K562 (cell line): ENCODE measurements at regions not wholly inside any gene's neighbourhood (a gene's known extent, or its start where the extent isn't known, plus 50 kb on each side); places are given as distances from the start of the nearest gene placed in this dataset.

Source experiments
- ATAC-seq: fragments of 200-7000 bp; cut with Tn5 transposase; 3 replicates; pipeline ENCODE4 v1.9.1; 2020; ENCODE audit warnings: moderate library complexity
- BruUV-seq: library from RNA; stranded (reverse); fragments of 400-500 nt; replicated peaks from 2 replicates; lab custom pipeline; 2021; lab: Mats Ljungman, UMichigan
- CTCF ChIA-PET: fragments of 300-600 bp; formaldehyde crosslinking; extraction: SDS; loops from one replicate; lab custom pipeline; 2021; ENCODE audit warnings: low intra/inter-chr PET ratio; lab: Yijun Ruan, JAX
- POLR2A ChIA-PET: fragments of 300-600, 350-650 bp; sonication (Branson Sonifier 250); formaldehyde crosslinking; extraction: SDS; loops from one replicate; lab custom pipeline; 2021; ENCODE audit warnings: antibody characterized with exemption, inconsistent platforms; lab: Yijun Ruan, JAX
- DNase-seq, 4 experiments: peaks; one replicate each; pipeline versions ENCODE4 v3.0.0 to v3.0.0-alpha.2; 2011 to 2018; ENCODE audit warnings: low spot score in 3 of 4, mixed read lengths in 3 of 4; ENCODE audit errors: extremely low read depth in 1 of 4
- FAIRE-seq: peaks from 2 replicates; lab custom pipeline; 2011; peaks lifted over from hg19 to GRCh38; lab: Jason Lieb, UNC
- H2AFZ ChIP-seq: 2 replicates; pipeline ENCODE4 v1.6.0; 2011; ENCODE audit warnings: low read depth, low read length, control low read depth, inconsistent platforms
- H3K27ac ChIP-seq: fragments of 200-600 bp; 3 replicates; pipeline ENCODE4 v1.8.0; 2011; ENCODE audit warnings: low read depth, mild to moderate bottlenecking, control low read depth, inconsistent platforms, low read length, moderate library complexity, mixed read lengths; ENCODE audit errors: extremely low read depth
- H3K27me3 ChIP-seq, 2 experiments: fragments of 300-600 bp in 1 of 2; 2 replicates in 1 of 2; 3 replicates in 1 of 2; pipeline versions ENCODE4 v1.6.0 to v1.8.0; 2011; ENCODE audit warnings: inconsistent platforms in 2 of 2, low read length in 2 of 2, mild to moderate bottlenecking in 1 of 2, mixed read lengths in 1 of 2, moderate library complexity in 1 of 2; ENCODE audit not compliant: control insufficient read depth in 2 of 2, insufficient read depth in 2 of 2
- H3K36me3 ChIP-seq: fragments of 300-600 bp; 3 replicates; pipeline ENCODE4 v1.8.0; 2011; ENCODE audit warnings: mild to moderate bottlenecking, low read length, inconsistent platforms; ENCODE audit not compliant: control insufficient read depth, insufficient read depth
- H3K4me1 ChIP-seq, 2 experiments: fragments of 200-600 bp in 1 of 2; replicated peaks in 1 of 2; 2 replicates in 1 of 2; 3 replicates in 1 of 2; pipeline versions ENCODE4 v1.5.1 to v1.8.0; 2011; ENCODE audit warnings: inconsistent platforms in 2 of 2, low read length in 2 of 2, mild to moderate bottlenecking in 1 of 2, mixed read lengths in 1 of 2, moderate library complexity in 1 of 2; ENCODE audit not compliant: control insufficient read depth in 2 of 2, insufficient read depth in 2 of 2
- H3K4me2 ChIP-seq: 2 replicates; pipeline ENCODE4 v1.6.1; 2011; ENCODE audit warnings: low read length, control low read depth, inconsistent platforms, mixed read lengths; ENCODE audit not compliant: insufficient read depth
- H3K4me3 ChIP-seq: fragments of 200-600 bp; sonication (generic), shearing (Covaris generic); 2 replicates; pipeline ENCODE4 v1.5.1; 2016; ENCODE audit warnings: control low read depth, inconsistent platforms
- H3K79me2 ChIP-seq: fragments of 200-600 bp; 3 replicates; pipeline ENCODE4 v1.8.0; 2011; ENCODE audit warnings: low read length, inconsistent platforms; ENCODE audit not compliant: control insufficient read depth, insufficient read depth
- H3K9ac ChIP-seq, 2 experiments: 2 replicates each; pipeline versions ENCODE4 v1.6.0 to v1.6.1; 2011; ENCODE audit warnings: low read depth in 2 of 2, low read length in 2 of 2, control low read depth in 1 of 2, inconsistent platforms in 1 of 2, mild to moderate bottlenecking in 1 of 2, mixed read lengths in 1 of 2; ENCODE audit not compliant: insufficient read depth in 1 of 2
- H3K9me1 ChIP-seq: one replicate; pipeline ENCODE4 v1.6.0; 2011; ENCODE audit warnings: inconsistent platforms, mild to moderate bottlenecking, low read length, moderate library complexity; ENCODE audit not compliant: control insufficient read depth, insufficient read depth
- H3K9me3 ChIP-seq: replicated peaks from 2 replicates; pipeline ENCODE4 v1.5.1; 2011; ENCODE audit warnings: low read depth, low read length, inconsistent platforms; ENCODE audit not compliant: control insufficient read depth, insufficient read depth
- H4K20me1 ChIP-seq: replicated peaks from 2 replicates; pipeline ENCODE4 v1.6.1; 2011; ENCODE audit warnings: low read length, inconsistent platforms, mixed read lengths; ENCODE audit not compliant: control insufficient read depth, insufficient read depth
- ASH1L ChIP-seq: fragments of 450-650 bp; IDR thresholded peaks from 2 replicates; pipeline ENCODE4 v1.6.1; 2018; ENCODE audit warnings: borderline replicate concordance, mild to moderate bottlenecking, low read depth; ENCODE audit not compliant: partially characterized antibody
- CBX3 ChIP-seq, 2 experiments: IDR thresholded peaks; 1 replicate in 1 of 2; 2 replicates in 1 of 2; pipeline ENCODE4 v1.6.1; 2012; ENCODE audit warnings: inconsistent platforms in 2 of 2, low read length in 2 of 2, borderline replicate concordance in 1 of 2, control low read depth in 1 of 2
- GABPB2 ChIP-seq: fragments of 250-450 bp; sonication (Bioruptor Pico); conservative IDR thresholded peaks from 2 replicates; pipeline ENCODE4 v1.5.1; 2021; ENCODE audit warnings: mild to moderate bottlenecking
- KAT7 ChIP-seq: sonication (generic); formaldehyde crosslinking; IDR thresholded peaks from 2 replicates; pipeline ENCODE4 v1.8.0; 2022; ENCODE audit warnings: missing genetic modification reagents, mild to moderate bottlenecking, borderline replicate concordance
- MXI1 ChIP-seq: IDR thresholded peaks from 2 replicates; pipeline ENCODE4 v1.6.1; 2011; ENCODE audit warnings: low read depth, mild to moderate bottlenecking, improper control_type of control experiment, low read length
- NR2C2 ChIP-seq, 2 experiments: fragments of 200-800 bp in 1 of 2; sonication (Bioruptor generic) in 1 of 2; sonication (generic) in 1 of 2; formaldehyde crosslinking in 1 of 2; IDR thresholded peaks; 2 replicates each; pipeline versions ENCODE4 v1.6.1 to v1.8.0; 2016 to 2022; ENCODE audit warnings: mild to moderate bottlenecking in 1 of 2, missing compliant biosample characterization in 1 of 2, missing genetic modification characterization in 1 of 2, missing genetic modification reagents in 1 of 2
- POLR3A ChIP-seq: IDR thresholded peaks from 2 replicates; pipeline ENCODE4 v1.6.1; 2011; ENCODE audit warnings: borderline replicate concordance, mild to moderate bottlenecking, moderate library complexity; ENCODE audit not compliant: insufficient read length, insufficient read depth; ENCODE audit errors: extremely low read depth
- SMAD2 ChIP-seq: fragments of 150-350 bp; IDR thresholded peaks from 2 replicates; pipeline ENCODE4 v1.6.1; 2014; ENCODE audit warnings: low read depth, mild to moderate bottlenecking, low read length
- SMARCE1 ChIP-seq: fragments of 450-650 bp; IDR thresholded peaks from 2 replicates; pipeline ENCODE4 v1.7.1; 2016; ENCODE audit warnings: mild to moderate bottlenecking
- SP2 ChIP-seq: IDR thresholded peaks from 2 replicates; pipeline ENCODE4 v1.6.1; 2011; ENCODE audit warnings: mild to moderate bottlenecking, low read depth, low read length, moderate library complexity; ENCODE audit not compliant: poor library complexity, severe bottlenecking; ENCODE audit errors: extremely low read depth
- ZNF655 ChIP-seq: fragments of 250-450 bp; sonication (Bioruptor Pico); IDR thresholded peaks from 2 replicates; pipeline ENCODE4 v1.5.0; 2021
- WGBS: fragments of 100-300 bp; shearing (Covaris generic); methylation state at CpG from one replicate; pipeline ENCODE4 v1.1.6; 2016; ENCODE audit warnings: low coverage, mixed read lengths; ENCODE audit not compliant: insufficient coverage; ENCODE audit errors: missing lambda C conversion rate; 5-methylcytosine and 5-hydroxymethylcytosine counted together
- in situ Hi-C: fragments of 300-500 bp; cut with MboI; formaldehyde crosslinking; loops from 4 replicates; pipeline ENCODE4 v1.15.0; 2018; ENCODE audit warnings: inconsistent platforms, mixed read lengths
- intact Hi-C: fragments of 100-400 bp; cut with micrococcal nuclease; formaldehyde crosslinking; loops from 2 replicates; pipeline ENCODE4 v1.14.2; 2022
- TF ChIP-seq, protein P1 (sequence below): fragments of 150-350 bp; conservative IDR thresholded peaks from 2 replicates; pipeline ENCODE4 v1.6.1; 2014; ENCODE audit warnings: low read length
- TF ChIP-seq, protein P2 (sequence below): fragments of 450-650 bp; formaldehyde crosslinking; IDR thresholded peaks from 2 replicates; pipeline ENCODE4 v1.4.0; 2022; ENCODE audit warnings: mild to moderate bottlenecking, moderate library complexity
- TF ChIP-seq, protein P3 (sequence below): conservative IDR thresholded peaks from 2 replicates; pipeline ENCODE4 v1.6.1; 2011; ENCODE audit warnings: low read depth, mild to moderate bottlenecking, low read length; ENCODE audit not compliant: control insufficient read depth

DNA sequence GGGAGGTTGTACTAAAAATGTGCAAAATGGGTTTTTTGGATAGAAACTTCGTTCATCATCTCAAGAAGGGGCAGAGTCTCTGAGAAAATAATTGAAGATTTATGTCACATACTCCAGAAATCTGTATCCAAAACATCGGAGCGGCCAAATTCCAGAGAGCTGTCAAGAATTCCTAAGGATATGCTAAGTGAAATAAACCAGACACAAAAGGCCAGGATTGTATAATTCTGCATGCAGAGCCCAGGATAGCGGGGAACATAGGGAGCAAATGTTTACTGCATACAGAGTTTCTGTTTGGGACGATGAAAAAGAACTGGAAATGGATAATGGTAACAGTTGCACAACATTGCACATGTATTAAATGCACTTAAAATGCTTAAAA is 224.2 kb upstream of the AUTS2 start (continued):
- TF ChIP-seq, protein P1, sequence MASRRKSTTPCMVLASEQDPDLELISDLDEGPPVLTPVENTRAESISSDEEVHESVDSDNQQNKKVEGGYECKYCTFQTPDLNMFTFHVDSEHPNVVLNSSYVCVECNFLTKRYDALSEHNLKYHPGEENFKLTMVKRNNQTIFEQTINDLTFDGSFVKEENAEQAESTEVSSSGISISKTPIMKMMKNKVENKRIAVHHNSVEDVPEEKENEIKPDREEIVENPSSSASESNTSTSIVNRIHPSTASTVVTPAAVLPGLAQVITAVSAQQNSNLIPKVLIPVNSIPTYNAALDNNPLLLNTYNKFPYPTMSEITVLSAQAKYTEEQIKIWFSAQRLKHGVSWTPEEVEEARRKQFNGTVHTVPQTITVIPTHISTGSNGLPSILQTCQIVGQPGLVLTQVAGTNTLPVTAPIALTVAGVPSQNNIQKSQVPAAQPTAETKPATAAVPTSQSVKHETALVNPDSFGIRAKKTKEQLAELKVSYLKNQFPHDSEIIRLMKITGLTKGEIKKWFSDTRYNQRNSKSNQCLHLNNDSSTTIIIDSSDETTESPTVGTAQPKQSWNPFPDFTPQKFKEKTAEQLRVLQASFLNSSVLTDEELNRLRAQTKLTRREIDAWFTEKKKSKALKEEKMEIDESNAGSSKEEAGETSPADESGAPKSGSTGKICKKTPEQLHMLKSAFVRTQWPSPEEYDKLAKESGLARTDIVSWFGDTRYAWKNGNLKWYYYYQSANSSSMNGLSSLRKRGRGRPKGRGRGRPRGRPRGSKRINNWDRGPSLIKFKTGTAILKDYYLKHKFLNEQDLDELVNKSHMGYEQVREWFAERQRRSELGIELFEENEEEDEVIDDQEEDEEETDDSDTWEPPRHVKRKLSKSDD = no peak

DNA sequence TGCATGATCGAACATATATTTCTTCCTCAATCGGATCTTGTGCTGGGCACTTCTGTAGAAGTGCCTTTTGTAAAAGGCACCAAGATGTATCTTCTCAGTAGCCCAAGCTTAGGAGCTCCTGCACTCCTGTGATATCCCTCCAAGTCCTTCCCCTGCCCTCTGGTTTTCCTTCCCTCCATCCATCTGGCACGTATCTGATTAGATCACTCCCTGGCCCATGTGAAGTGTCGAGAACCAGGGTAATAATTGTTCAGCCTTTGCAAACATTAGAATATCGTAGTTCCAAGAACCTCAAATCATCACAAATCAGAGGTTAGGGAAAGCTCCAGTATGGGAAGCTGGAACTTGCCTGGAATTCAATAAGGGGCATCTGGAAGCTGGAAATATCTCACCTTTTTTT is 221.1 kb upstream of the AUTS2 start:
- intact Hi-C loops = no loop called here
- no peak for DNase-seq
- ChIA-PET POLR2A (interaction anchor here (1.3 kb wide), 1 partner anchor 11 kb away, joined by 3 read pairs; no protein-coding TSS in a partner anchor), CTCF (no interaction called here)
- Histone ChIP-seq H3K27me3 (no peaks in the 10 kb centered on the region; a peak in 1 of 5 replicates), H3K4me2 (no peak overlapping the region), H3K4me3 (no peak overlapping the region), H4K20me1 (no peaks in the 10 kb centered on the region), H3K9me3 (no peaks in the 10 kb centered on the region), H3K4me1 (no peaks in the 10 kb centered on the region), H3K79me2 (no peaks in the 10 kb centered on the region), H3K9me1 (no peaks in the 10 kb centered on the region), H2AFZ (no peak overlapping the region), H3K9ac (no peak overlapping the region), H3K36me3 (no peaks in the 10 kb centered on the region), H3K27ac (no peak overlapping the region)
- no TSS peak for BruUV-seq
- no peak for FAIRE-seq
- no peak for ATAC-seq
- 0% methylated on average over 5 of the region's 5 CpGs for WGBS
- in situ Hi-C loops = no loop called here
- TF ChIP-seq ASH1L = no peak
- TF ChIP-seq GABPB2 (CRISPR knock-in tag) = no peak
- TF ChIP-seq CBX3 (IDR thresholded peaks at IDR 0.05; ENCODE audit: borderline replicate concordance in 1 of 2, low read length in 2 of 2) = no peak
- no peak for TF ChIP-seq POLR3A
- TF ChIP-seq SMARCE1 = no peak
- TF ChIP-seq, protein P2, sequence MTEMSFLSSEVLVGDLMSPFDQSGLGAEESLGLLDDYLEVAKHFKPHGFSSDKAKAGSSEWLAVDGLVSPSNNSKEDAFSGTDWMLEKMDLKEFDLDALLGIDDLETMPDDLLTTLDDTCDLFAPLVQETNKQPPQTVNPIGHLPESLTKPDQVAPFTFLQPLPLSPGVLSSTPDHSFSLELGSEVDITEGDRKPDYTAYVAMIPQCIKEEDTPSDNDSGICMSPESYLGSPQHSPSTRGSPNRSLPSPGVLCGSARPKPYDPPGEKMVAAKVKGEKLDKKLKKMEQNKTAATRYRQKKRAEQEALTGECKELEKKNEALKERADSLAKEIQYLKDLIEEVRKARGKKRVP (CRISPR knock-in tag) = no peak
- TF ChIP-seq SP2 = no peak
- TF ChIP-seq SMAD2 = no peak
- TF ChIP-seq KAT7 (CRISPR knock-in tag) = no peak
- no peak for TF ChIP-seq MXI1
- TF ChIP-seq, protein P3, sequence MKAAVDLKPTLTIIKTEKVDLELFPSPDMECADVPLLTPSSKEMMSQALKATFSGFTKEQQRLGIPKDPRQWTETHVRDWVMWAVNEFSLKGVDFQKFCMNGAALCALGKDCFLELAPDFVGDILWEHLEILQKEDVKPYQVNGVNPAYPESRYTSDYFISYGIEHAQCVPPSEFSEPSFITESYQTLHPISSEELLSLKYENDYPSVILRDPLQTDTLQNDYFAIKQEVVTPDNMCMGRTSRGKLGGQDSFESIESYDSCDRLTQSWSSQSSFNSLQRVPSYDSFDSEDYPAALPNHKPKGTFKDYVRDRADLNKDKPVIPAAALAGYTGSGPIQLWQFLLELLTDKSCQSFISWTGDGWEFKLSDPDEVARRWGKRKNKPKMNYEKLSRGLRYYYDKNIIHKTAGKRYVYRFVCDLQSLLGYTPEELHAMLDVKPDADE = no peak
- no peak for TF ChIP-seq ZNF655
- no peak for TF ChIP-seq NR2C2 (CRISPR knock-in tag; IDR thresholded peaks at IDR 0.05)
- TF ChIP-seq NR2C2 (tag; IDR thresholded peaks at IDR 0.05) = no peak
